WTC11 (cell line): ENCODE measurements at regions not wholly inside any gene's neighbourhood (a gene's known extent, or its start where the extent isn't known, plus 50 kb on each side); places are given as distances from the start of the nearest gene placed in this dataset.

Source experiments
- ATAC-seq: fragments of 200-7000 bp; cut with Tn5 transposase; 2 replicates; pipeline ENCODE4 v1.10.0; 2021; ENCODE audit warnings: mild to moderate bottlenecking, moderate library complexity
- CTCF ChIA-PET: fragments of 300-600 bp; sonication (Branson Sonifier 250); formaldehyde crosslinking; loops from one replicate; lab custom pipeline; 2021; ENCODE audit warnings: antibody characterized with exemption; lab: Charles Lee
- POLR2A ChIA-PET: fragments of 350-600 bp; sonication (Branson Sonifier 250); formaldehyde crosslinking; loops from one replicate; lab custom pipeline; 2021; ENCODE audit warnings: antibody characterized with exemption; lab: Charles Lee
- DNase-seq: peaks from one replicate; pipeline ENCODE4 v3.0.0; 2021; ENCODE audit warnings: low spot score
- H3K27ac Mint-ChIP-seq: 2 replicates; pipeline ENCODE4 v1.8.0; 2021; ENCODE audit warnings: mixed read lengths
- H3K27me3 Mint-ChIP-seq: 2 replicates; pipeline ENCODE4 v1.8.0; 2021; ENCODE audit warnings: low read depth, mild to moderate bottlenecking, moderate library complexity, mixed read lengths
- H3K36me3 Mint-ChIP-seq: 2 replicates; pipeline ENCODE4 v1.8.0; 2021; ENCODE audit warnings: mixed read lengths
- H3K4me1 Mint-ChIP-seq: 2 replicates; pipeline ENCODE4 v1.8.0; 2022; ENCODE audit warnings: mixed read lengths
- H3K4me3 Mint-ChIP-seq: 2 replicates; pipeline ENCODE4 v1.8.0; 2021; ENCODE audit warnings: mild to moderate bottlenecking, moderate library complexity, mixed read lengths
- H3K9me3 Mint-ChIP-seq: 2 replicates; pipeline ENCODE4 v1.8.0; 2021; ENCODE audit warnings: mixed read lengths
- ESRRA ChIP-seq: sonication (generic); formaldehyde crosslinking; IDR thresholded peaks from 2 replicates; pipeline ENCODE4 v1.8.1; 2022; ENCODE audit warnings: mild to moderate bottlenecking, missing genetic modification reagents, borderline replicate concordance
- FOXJ3 ChIP-seq: sonication (generic); formaldehyde crosslinking; IDR thresholded peaks from 2 replicates; pipeline ENCODE4 v1.9.0; 2021; ENCODE audit warnings: missing genetic modification reagents, mild to moderate bottlenecking, borderline replicate concordance
- FOXK1 ChIP-seq: sonication (generic); formaldehyde crosslinking; IDR thresholded peaks from 2 replicates; pipeline ENCODE4 v1.8.0; 2022; ENCODE audit warnings: mild to moderate bottlenecking, moderate library complexity, missing genetic modification reagents
- GRHL2 ChIP-seq: fragments of 250-450 bp; sonication (Bioruptor Pico); IDR thresholded peaks from 2 replicates; pipeline ENCODE4 v1.8.0; 2022; ENCODE audit warnings: mild to moderate bottlenecking, moderate library complexity; ENCODE audit not compliant: insufficient replicate concordance, severe bottlenecking
- HMGA2 ChIP-seq: fragments of 250-450 bp; sonication (Bioruptor Pico); IDR thresholded peaks from 2 replicates; pipeline ENCODE4 v1.4.0; 2021; ENCODE audit warnings: mild to moderate bottlenecking, moderate library complexity
- JAZF1 ChIP-seq: fragments of 250-450 bp; sonication (Bioruptor Pico); IDR thresholded peaks from 2 replicates; pipeline ENCODE4 v1.9.0; 2021; ENCODE audit warnings: moderate library complexity, mild to moderate bottlenecking, inconsistent platforms
- NFYB ChIP-seq: sonication (generic); formaldehyde crosslinking; conservative IDR thresholded peaks from 2 replicates; pipeline ENCODE4 v1.8.0; 2022; ENCODE audit warnings: low read depth, missing genetic modification reagents
- NR3C1 ChIP-seq: sonication (generic); formaldehyde crosslinking; conservative IDR thresholded peaks from 2 replicates; pipeline ENCODE4 v1.8.1; 2023; ENCODE audit warnings: low read depth, mild to moderate bottlenecking, missing genetic modification reagents
- RELA ChIP-seq: sonication (generic); formaldehyde crosslinking; IDR thresholded peaks from 2 replicates; pipeline ENCODE4 v1.8.1; 2022; ENCODE audit warnings: missing genetic modification reagents, mild to moderate bottlenecking, borderline replicate concordance
- SP1 ChIP-seq: sonication (generic); formaldehyde crosslinking; conservative IDR thresholded peaks from 2 replicates; pipeline ENCODE4 v1.8.1; 2022; ENCODE audit warnings: missing genetic modification reagents
- TCF7 ChIP-seq: sonication (generic); formaldehyde crosslinking; IDR thresholded peaks from 2 replicates; pipeline ENCODE4 v1.8.0; 2022; ENCODE audit warnings: mild to moderate bottlenecking, low read depth, missing genetic modification reagents, moderate library complexity
- TEAD1 ChIP-seq: sonication (generic); formaldehyde crosslinking; IDR thresholded peaks from 2 replicates; pipeline ENCODE4 v1.8.0; 2022; ENCODE audit warnings: mild to moderate bottlenecking, missing genetic modification reagents
- ZBTB21 ChIP-seq: sonication (generic); formaldehyde crosslinking; IDR thresholded peaks from 2 replicates; pipeline ENCODE4 v1.8.1; 2023; ENCODE audit warnings: mild to moderate bottlenecking, missing genetic modification reagents, borderline replicate concordance
- ZNF121 ChIP-seq: sonication (generic); formaldehyde crosslinking; IDR thresholded peaks from 2 replicates; pipeline ENCODE4 v1.8.0; 2023; ENCODE audit warnings: missing genetic modification reagents
- ZNF138 ChIP-seq: sonication (generic); formaldehyde crosslinking; conservative IDR thresholded peaks from 2 replicates; pipeline ENCODE4 v1.8.1; 2022; ENCODE audit warnings: mild to moderate bottlenecking, moderate library complexity, missing genetic modification reagents
- ZNF219 ChIP-seq: sonication (generic); formaldehyde crosslinking; IDR thresholded peaks from 2 replicates; pipeline ENCODE4 v1.8.0; 2023; ENCODE audit warnings: missing genetic modification reagents, mild to moderate bottlenecking, borderline replicate concordance
- ZNF232 ChIP-seq: sonication (generic); formaldehyde crosslinking; IDR thresholded peaks from 2 replicates; pipeline ENCODE4 v1.8.0; 2022; ENCODE audit warnings: mild to moderate bottlenecking, missing genetic modification reagents
- ZNF263 ChIP-seq: sonication (generic); formaldehyde crosslinking; IDR thresholded peaks from 2 replicates; pipeline ENCODE4 v1.8.1; 2022; ENCODE audit warnings: low read depth, mild to moderate bottlenecking, moderate library complexity, missing genetic modification reagents
- TF ChIP-seq, protein P1 (sequence below): sonication (generic); formaldehyde crosslinking; IDR thresholded peaks from 2 replicates; pipeline ENCODE4 v1.8.0; 2022; ENCODE audit warnings: mild to moderate bottlenecking, missing genetic modification reagents
- TF ChIP-seq, protein P2 (sequence below): sonication (generic); formaldehyde crosslinking; IDR thresholded peaks from 2 replicates; pipeline ENCODE4 v1.8.1; 2022; ENCODE audit warnings: missing genetic modification reagents, borderline replicate concordance
- TF ChIP-seq, protein P3 (sequence below): sonication (generic); formaldehyde crosslinking; IDR thresholded peaks from 2 replicates; pipeline ENCODE4 v1.8.1; 2023; ENCODE audit warnings: mild to moderate bottlenecking, missing genetic modification reagents, moderate library complexity
- TF ChIP-seq, protein P4 (sequence below): sonication (generic); formaldehyde crosslinking; IDR thresholded peaks from 2 replicates; pipeline ENCODE4 v1.8.1; 2022; ENCODE audit warnings: low read depth, missing genetic modification reagents, borderline replicate concordance

DNA sequence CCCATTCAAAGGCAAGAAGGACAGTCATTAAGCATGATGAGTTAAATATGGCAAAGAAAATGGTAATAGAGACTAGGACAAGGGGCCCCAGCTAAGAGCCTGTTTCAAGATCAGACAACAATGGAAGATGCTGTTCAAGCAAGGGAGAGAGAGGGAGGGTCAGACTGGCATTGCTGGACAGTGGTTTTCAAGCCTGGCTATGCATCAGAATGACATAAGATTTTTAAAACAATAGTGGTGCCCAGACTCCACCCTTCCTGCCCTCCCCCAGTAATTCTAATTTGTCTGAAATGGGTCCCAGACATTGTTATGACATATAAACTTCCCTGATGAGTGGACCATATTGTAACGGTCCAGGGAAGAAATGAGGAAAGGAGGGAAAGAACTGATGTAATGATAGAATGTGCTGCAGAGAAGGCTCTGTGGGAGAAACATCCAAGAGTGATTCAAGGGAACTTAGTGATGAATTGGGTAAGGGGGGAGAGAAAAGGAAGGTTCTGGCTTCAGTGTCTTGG, 112.9 kb upstream of the TRIB2 start:
- no peak overlapping the region for H3K4me3 Mint-ChIP-seq
- DNase-seq (no peak), ATAC-seq (no peak)
- no peak for TF ChIP-seq HMGA2
- no peak for TF ChIP-seq JAZF1 (CRISPR knock-in tag)
- TF ChIP-seq, protein P1, sequence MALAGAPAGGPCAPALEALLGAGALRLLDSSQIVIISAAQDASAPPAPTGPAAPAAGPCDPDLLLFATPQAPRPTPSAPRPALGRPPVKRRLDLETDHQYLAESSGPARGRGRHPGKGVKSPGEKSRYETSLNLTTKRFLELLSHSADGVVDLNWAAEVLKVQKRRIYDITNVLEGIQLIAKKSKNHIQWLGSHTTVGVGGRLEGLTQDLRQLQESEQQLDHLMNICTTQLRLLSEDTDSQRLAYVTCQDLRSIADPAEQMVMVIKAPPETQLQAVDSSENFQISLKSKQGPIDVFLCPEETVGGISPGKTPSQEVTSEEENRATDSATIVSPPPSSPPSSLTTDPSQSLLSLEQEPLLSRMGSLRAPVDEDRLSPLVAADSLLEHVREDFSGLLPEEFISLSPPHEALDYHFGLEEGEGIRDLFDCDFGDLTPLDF (CRISPR knock-in tag): no peak
- no peak for TF ChIP-seq RELA (CRISPR knock-in tag)
- TF ChIP-seq FOXJ3: no peak
- H3K4me1 Mint-ChIP-seq: peaks cover 17% of the 10 kb centered on the region
- POLR2A ChIA-PET: no interaction called here
- H3K36me3 Mint-ChIP-seq: no peaks in the 10 kb centered on the region
- CTCF ChIA-PET: no interaction called here
- peaks cover 5% of the 10 kb centered on the region; the same call in 1 of the 2 replicates for H3K9me3 Mint-ChIP-seq
- H3K27ac Mint-ChIP-seq: no peak overlapping the region
- no peaks in the 10 kb centered on the region for H3K27me3 Mint-ChIP-seq

DNA sequence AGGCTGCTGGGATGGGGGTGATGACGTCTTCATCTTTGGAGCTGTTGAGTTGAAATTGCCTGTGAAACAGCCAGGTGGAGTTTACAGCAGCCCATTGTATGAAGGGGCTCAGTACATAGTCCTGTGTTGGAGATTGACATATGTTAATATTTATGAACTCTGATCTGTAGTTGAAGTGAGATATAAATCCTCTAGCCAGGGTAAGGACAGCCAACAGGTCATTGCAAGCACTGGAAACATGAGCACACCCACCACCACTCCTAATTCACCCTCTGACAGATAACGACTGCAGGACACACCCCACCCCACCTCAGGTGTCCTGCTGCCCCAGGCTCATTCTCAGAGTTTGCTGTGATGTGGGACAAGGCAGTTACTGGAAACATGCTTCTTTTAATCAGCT, 112.4 kb upstream of the TRIB2 start:
- POLR2A ChIA-PET: no interaction called here
- TF ChIP-seq, protein P2, sequence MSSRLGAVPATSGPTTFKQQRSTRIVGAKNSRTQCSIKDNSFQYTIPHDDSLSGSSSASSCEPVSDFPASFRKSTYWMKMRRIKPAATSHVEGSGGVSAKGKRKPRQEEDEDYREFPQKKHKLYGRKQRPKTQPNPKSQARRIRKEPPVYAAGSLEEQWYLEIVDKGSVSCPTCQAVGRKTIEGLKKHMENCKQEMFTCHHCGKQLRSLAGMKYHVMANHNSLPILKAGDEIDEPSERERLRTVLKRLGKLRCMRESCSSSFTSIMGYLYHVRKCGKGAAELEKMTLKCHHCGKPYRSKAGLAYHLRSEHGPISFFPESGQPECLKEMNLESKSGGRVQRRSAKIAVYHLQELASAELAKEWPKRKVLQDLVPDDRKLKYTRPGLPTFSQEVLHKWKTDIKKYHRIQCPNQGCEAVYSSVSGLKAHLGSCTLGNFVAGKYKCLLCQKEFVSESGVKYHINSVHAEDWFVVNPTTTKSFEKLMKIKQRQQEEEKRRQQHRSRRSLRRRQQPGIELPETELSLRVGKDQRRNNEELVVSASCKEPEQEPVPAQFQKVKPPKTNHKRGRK (CRISPR knock-in tag): no peak
- TF ChIP-seq, protein P3, sequence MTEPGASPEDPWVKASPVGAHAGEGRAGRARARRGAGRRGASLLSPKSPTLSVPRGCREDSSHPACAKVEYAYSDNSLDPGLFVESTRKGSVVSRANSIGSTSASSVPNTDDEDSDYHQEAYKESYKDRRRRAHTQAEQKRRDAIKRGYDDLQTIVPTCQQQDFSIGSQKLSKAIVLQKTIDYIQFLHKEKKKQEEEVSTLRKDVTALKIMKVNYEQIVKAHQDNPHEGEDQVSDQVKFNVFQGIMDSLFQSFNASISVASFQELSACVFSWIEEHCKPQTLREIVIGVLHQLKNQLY (CRISPR knock-in tag): no peak
- TF ChIP-seq ZNF263 (CRISPR knock-in tag): no peak
- no peak for TF ChIP-seq ESRRA (CRISPR knock-in tag)
- TF ChIP-seq ZBTB21: no peak
- TF ChIP-seq ZNF121: no peak
- TF ChIP-seq, protein P4, sequence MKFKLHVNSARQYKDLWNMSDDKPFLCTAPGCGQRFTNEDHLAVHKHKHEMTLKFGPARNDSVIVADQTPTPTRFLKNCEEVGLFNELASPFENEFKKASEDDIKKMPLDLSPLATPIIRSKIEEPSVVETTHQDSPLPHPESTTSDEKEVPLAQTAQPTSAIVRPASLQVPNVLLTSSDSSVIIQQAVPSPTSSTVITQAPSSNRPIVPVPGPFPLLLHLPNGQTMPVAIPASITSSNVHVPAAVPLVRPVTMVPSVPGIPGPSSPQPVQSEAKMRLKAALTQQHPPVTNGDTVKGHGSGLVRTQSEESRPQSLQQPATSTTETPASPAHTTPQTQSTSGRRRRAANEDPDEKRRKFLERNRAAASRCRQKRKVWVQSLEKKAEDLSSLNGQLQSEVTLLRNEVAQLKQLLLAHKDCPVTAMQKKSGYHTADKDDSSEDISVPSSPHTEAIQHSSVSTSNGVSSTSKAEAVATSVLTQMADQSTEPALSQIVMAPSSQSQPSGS (CRISPR knock-in tag): no peak
- TF ChIP-seq GRHL2 (CRISPR knock-in tag): no peak
- TF ChIP-seq SP1 (CRISPR knock-in tag): no peak
- TF ChIP-seq JAZF1 (CRISPR knock-in tag): no peak
- no peak for TF ChIP-seq ZNF219 (CRISPR knock-in tag)
- no peak for TF ChIP-seq NR3C1
- TF ChIP-seq RELA (CRISPR knock-in tag): no peak
- no peak for TF ChIP-seq ZNF232 (CRISPR knock-in tag)
- no peak for TF ChIP-seq ZNF138
- no peak for TF ChIP-seq NFYB (CRISPR knock-in tag)
- no peak for TF ChIP-seq TEAD1 (CRISPR knock-in tag)
- no peak for TF ChIP-seq TCF7 (CRISPR knock-in tag)
- TF ChIP-seq FOXK1 (CRISPR knock-in tag): no peak
- CTCF ChIA-PET: no interaction called here
- ATAC-seq (no peak), DNase-seq (no peak)
- Mint-ChIP-seq H3K9me3 (peaks cover 5% of the 10 kb centered on the region; the same call in 1 of the 2 replicates), H3K4me3 (no peak overlapping the region), H3K4me1 (peaks cover 17% of the 10 kb centered on the region), H3K27me3 (no peaks in the 10 kb centered on the region), H3K27ac (no peak overlapping the region), H3K36me3 (no peaks in the 10 kb centered on the region)
